Uterus (tissue), 3 donors: ENCODE measurements at regions not wholly inside any gene's neighbourhood (a gene's known extent, or its start where the extent isn't known, plus 50 kb on each side); places are given as distances from the start of the nearest gene placed in this dataset.
"Not testable (repeated sequence)": the region's sequence is repeated elsewhere in the genome, so short reads cannot be mapped to it uniquely, and the experiment has no call there.

Experiments used
- DNase-seq, 2 donors: peaks; one replicate each; pipeline ENCODE4 v3.0.0-alpha.2; 2019 to 2020
- H3K27ac ChIP-seq, 2 donors: fragments of 200-600 bp; sonication (generic); 1 replicate in 1 of 2; 2 replicates in 1 of 2; pipeline ENCODE4 v1.5.1; 2016 to 2018
- H3K27me3 ChIP-seq, 2 donors: fragments of 200-600 bp; sonication (generic); one replicate each; pipeline ENCODE4 v1.5.1; 2018 to 2019; ENCODE audit warnings: control low read depth in 1 of 2
- H3K36me3 ChIP-seq, 2 donors: fragments of 200-600 bp; sonication (generic); one replicate each; pipeline ENCODE4 v1.5.1; 2019; ENCODE audit warnings: control low read depth in 1 of 2
- H3K4me1 ChIP-seq, 2 donors: fragments of 200-600 bp; sonication (generic); one replicate each; pipeline ENCODE4 v1.5.1; 2018 to 2019; ENCODE audit warnings: control low read depth in 1 of 2
- H3K4me3 ChIP-seq, 2 donors: fragments of 200-600 bp; sonication (generic); 1 replicate in 1 of 2; 2 replicates in 1 of 2; pipeline ENCODE4 v1.5.1; 2018 to 2019; ENCODE audit warnings: mild to moderate bottlenecking in 1 of 2
- H3K9me3 ChIP-seq, 2 donors: fragments of 200-600 bp; sonication (generic); one replicate each; pipeline ENCODE4 v1.5.1; 2019; ENCODE audit warnings: control low read depth in 1 of 2
- POLR2A ChIP-seq, 2 donors: fragments of 450-650 bp; IDR thresholded peaks; one replicate each; pipeline ENCODE4 v1.6.1; 2016; ENCODE audit warnings: antibody characterized with exemption in 2 of 2, mild to moderate bottlenecking in 1 of 2, moderate library complexity in 1 of 2
- intact Hi-C: fragments of 100-400 bp; cut with DNase I; formaldehyde crosslinking; loops from one replicate; pipeline ENCODE4 v1.15.1; 2023; ENCODE audit warnings: low total_unique reads
- TF ChIP-seq, protein P1 (sequence below), 4 experiments: fragments of 200-600 bp in 2 of 4; fragments of 450-650 bp in 2 of 4; sonication (generic) in 2 of 4; IDR thresholded peaks; one replicate each; pipeline ENCODE4 v1.5.1; 2016 to 2019; ENCODE audit warnings: antibody characterized with exemption in 4 of 4, mild to moderate bottlenecking in 2 of 4, moderate library complexity in 1 of 4
- donor health status: DM: yes; HTN: yes; CAD: no.

DNA sequence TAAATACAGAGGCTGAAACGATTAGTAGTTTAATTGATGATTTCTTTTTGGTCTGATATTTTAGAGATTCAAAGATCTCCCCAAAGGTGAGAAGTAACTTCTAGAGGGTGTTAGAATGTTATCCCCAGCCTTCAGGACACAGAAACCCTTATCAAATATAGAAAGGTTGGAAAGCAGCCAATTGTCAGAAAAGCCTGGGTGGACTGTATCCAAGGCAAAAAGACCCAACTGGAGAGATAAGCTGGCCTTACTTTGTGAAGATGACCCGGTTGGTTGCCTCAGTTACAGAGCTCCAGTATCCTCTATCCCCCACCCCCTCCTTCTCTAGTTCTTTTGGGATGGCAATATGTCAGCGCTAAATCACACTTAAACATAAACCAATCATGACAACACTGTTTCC is 75.7 kb downstream of the GCNT4 start:
- Histone ChIP-seq H3K27ac (no peak overlapping the region), H3K36me3 (no peaks in the 10 kb centered on the region), H3K4me1 (no peaks in the 10 kb centered on the region), H3K4me3 (no peak overlapping the region), H3K9me3 (no peaks in the 10 kb centered on the region), H3K27me3 (no peaks in the 10 kb centered on the region)
- no peak for DNase-seq
- intact Hi-C loops, result no loop called here
- TF ChIP-seq POLR2A (IDR thresholded peaks at IDR 0.05), result no peak
- TF ChIP-seq, protein P1, sequence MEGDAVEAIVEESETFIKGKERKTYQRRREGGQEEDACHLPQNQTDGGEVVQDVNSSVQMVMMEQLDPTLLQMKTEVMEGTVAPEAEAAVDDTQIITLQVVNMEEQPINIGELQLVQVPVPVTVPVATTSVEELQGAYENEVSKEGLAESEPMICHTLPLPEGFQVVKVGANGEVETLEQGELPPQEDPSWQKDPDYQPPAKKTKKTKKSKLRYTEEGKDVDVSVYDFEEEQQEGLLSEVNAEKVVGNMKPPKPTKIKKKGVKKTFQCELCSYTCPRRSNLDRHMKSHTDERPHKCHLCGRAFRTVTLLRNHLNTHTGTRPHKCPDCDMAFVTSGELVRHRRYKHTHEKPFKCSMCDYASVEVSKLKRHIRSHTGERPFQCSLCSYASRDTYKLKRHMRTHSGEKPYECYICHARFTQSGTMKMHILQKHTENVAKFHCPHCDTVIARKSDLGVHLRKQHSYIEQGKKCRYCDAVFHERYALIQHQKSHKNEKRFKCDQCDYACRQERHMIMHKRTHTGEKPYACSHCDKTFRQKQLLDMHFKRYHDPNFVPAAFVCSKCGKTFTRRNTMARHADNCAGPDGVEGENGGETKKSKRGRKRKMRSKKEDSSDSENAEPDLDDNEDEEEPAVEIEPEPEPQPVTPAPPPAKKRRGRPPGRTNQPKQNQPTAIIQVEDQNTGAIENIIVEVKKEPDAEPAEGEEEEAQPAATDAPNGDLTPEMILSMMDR (IDR thresholded peaks at IDR 0.05), result no peak

DNA sequence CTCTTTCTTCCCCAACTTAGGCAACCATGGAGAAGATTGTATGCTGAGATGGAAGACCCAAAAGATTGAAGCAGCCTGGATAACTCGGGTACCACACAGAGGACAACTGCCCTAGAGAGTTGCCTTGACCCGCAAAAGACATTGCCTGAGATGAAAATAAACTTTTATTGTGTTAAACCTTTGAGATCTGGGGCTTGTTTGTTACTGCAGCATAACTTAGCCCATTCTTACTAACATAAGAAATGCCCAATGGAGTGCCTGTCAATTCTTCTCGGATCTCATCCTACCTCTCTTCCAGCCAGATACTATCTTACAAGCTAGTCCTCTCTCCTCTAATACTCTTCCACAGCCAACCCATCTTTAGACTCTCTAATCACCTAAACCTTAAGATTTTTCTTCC is 76.8 kb downstream of the GCNT4 start:
- no peaks in the 10 kb centered on the region for H3K36me3 ChIP-seq
- DNase-seq, result no peak
- intact Hi-C loops, result no loop called here
- no peaks in the 10 kb centered on the region for H3K4me1 ChIP-seq
- no peak for TF ChIP-seq POLR2A (IDR thresholded peaks at IDR 0.05)
- TF ChIP-seq, protein P1 (IDR thresholded peaks at IDR 0.05), result no peak
- no peaks in the 10 kb centered on the region for H3K9me3 ChIP-seq
- no peak overlapping the region for H3K27ac ChIP-seq
- H3K27me3 ChIP-seq, result no peaks in the 10 kb centered on the region
- H3K4me3 ChIP-seq, result no peak overlapping the region

DNA sequence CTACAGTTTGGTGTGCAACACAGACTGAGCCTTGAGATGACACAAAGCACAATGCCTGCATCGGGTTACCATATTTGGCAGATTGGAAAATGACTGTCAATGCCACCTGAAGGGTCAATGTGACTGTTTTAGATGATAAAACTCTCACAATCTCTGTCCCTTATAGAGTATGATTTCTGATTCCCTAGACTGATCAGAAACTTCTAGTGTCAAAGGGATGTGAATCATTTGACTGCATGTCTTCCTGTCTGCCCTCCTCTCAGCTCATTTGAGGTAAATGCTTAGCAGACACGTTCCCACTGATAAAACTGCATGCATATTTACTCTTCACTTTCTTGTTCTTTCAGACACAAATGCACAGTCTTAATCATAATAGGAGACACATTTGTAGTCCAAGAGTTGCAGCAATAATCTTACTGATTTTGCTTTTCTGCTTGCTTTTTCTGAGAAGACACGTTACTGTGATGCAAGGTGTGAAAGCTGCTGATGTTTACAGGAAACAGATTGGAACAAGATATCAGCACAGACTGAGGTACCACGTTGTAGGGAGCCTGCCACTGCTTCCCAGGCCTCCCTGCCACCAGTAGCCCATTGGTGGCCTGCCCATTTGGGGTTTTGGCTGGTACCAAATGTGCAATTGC is 77.8 kb downstream of the GCNT4 start:
- H3K9me3 ChIP-seq, result no peaks in the 10 kb centered on the region
- no peak overlapping the region for H3K27ac ChIP-seq
- TF ChIP-seq, protein P1 (IDR thresholded peaks at IDR 0.05), result no peak
- no peak for TF ChIP-seq POLR2A (IDR thresholded peaks at IDR 0.05)
- no peaks in the 10 kb centered on the region for H3K4me1 ChIP-seq
- H3K27me3 ChIP-seq, result no peaks in the 10 kb centered on the region
- intact Hi-C loops, result no loop called here
- no peaks in the 10 kb centered on the region for H3K36me3 ChIP-seq
- H3K4me3 ChIP-seq, result no peak overlapping the region
- DNase-seq, result no peak

DNA sequence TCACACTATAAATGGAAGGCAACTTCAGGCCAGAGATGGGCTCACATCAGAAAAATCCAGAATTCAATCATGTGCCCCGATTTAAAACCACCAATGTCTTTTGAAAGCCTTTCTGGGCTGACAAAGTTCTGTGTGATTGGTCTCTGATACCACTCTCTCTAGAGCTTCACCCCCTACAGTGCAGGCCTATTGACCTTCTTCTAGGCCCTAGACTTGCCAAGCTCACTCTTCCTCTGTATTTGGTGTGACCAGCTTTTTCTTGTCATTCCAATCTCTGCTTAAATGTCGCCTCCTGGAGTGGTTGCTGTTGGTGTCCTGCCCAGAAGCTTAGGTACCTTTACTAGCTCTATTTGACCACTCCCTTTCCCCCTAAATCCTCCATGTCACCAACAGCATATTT is 78.7 kb downstream of the GCNT4 start:
- H3K27me3 ChIP-seq, result no peaks in the 10 kb centered on the region
- no peak overlapping the region for H3K27ac ChIP-seq
- DNase-seq, result no peak
- TF ChIP-seq, protein P1 (IDR thresholded peaks at IDR 0.05), result no peak
- no peak for TF ChIP-seq POLR2A (IDR thresholded peaks at IDR 0.05)
- H3K9me3 ChIP-seq, result no peaks in the 10 kb centered on the region
- H3K36me3 ChIP-seq, result no peaks in the 10 kb centered on the region
- no peaks in the 10 kb centered on the region for H3K4me1 ChIP-seq
- H3K4me3 ChIP-seq, result no peak overlapping the region
- intact Hi-C loops, result no loop called here

DNA sequence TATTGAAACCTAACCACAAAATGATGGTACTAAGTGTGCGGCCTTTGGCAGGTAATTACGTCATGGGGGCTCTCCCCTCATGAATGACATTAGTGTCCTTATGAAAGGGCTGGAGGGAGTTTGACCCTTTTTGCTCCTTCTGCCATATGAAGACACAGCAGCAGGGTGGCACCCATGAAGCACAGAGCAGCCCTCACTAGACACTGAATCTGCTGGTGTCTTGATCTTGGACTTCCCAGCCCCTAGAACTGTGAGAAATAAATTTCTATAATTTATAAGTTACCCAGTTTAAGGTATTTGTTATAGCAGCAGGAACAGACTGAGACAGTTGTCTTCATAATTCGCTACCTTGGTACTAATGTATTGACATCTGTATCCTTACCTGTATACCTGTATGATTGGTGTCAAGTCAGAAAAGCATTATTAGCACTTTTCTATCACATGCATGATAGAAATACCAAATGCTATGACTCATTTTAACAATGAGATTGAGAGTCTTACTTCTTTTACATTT is 80.4 kb downstream of the GCNT4 start:
- no peaks in the 10 kb centered on the region for H3K36me3 ChIP-seq
- no peaks in the 10 kb centered on the region for H3K4me1 ChIP-seq
- no peaks in the 10 kb centered on the region for H3K9me3 ChIP-seq
- H3K4me3 ChIP-seq, result no peak overlapping the region
- intact Hi-C loops, result no loop called here
- H3K27ac ChIP-seq, result no peak overlapping the region
- no peak for DNase-seq
- H3K27me3 ChIP-seq, result no peaks in the 10 kb centered on the region
- TF ChIP-seq, protein P1 (IDR thresholded peaks at IDR 0.05), result no peak
- no peak for TF ChIP-seq POLR2A (IDR thresholded peaks at IDR 0.05)

DNA sequence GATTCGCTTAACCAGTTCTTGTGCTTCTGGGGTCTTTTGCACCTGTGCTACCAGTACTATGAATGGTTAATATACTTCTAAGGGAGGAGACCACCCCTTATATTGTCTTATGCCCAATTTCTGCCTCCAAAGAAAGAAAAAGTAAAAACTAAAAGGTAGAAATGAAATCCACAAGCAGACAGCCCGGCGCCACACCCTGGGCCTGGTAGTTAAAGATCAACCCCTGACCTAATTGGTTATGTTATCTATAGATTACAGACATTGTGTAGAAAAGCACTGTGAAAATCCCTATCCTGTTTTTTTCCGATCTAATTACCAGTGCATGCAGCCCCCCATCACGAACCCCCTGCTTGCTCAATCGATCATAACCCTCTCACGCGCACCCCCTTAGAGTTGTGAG is 81.5 kb downstream of the GCNT4 start:
- intact Hi-C loops, H3K4me3 ChIP-seq, H3K9me3 ChIP-seq, H3K27me3 ChIP-seq, DNase-seq, H3K27ac ChIP-seq, H3K4me1 ChIP-seq, H3K36me3 ChIP-seq: not testable (repeated sequence)
